Tibial nerve (tissue), 4 donors: ENCODE measurements at regions not wholly inside any gene's neighbourhood (a gene's known extent, or its start where the extent isn't known, plus 50 kb on each side); places are given as distances from the start of the nearest gene placed in this dataset.

Source experiments
- DNase-seq, 2 donors: peaks; one replicate each; pipeline ENCODE4 v3.0.0-alpha.2; 2019; ENCODE audit warnings: low spot score in 2 of 2
- H3K27ac ChIP-seq, 4 donors: fragments of 200-600 bp; sonication (generic) in 3 of 4; one replicate each; pipeline ENCODE4 v1.5.1; 2017 to 2019; ENCODE audit warnings: mild to moderate bottlenecking in 1 of 4
- H3K27me3 ChIP-seq, 2 donors: fragments of 200-600 bp; sonication (generic) in 1 of 2; one replicate each; pipeline versions ENCODE4 v1.5.1 to v1.6.0; 2017 to 2019
- H3K36me3 ChIP-seq, 3 donors: fragments of 200-600 bp; sonication (generic); one replicate each; pipeline ENCODE4 v1.5.1; 2018 to 2019
- H3K4me1 ChIP-seq, 4 donors: fragments of 200-600 bp; sonication (generic) in 3 of 4; one replicate each; pipeline ENCODE4 v1.5.1; 2017 to 2019
- H3K4me3 ChIP-seq, 4 donors: fragments of 200-600 bp; sonication (generic) in 3 of 4; one replicate each; pipeline ENCODE4 v1.5.1; 2017 to 2019; ENCODE audit warnings: mild to moderate bottlenecking in 1 of 4, moderate library complexity in 1 of 4
- H3K9me3 ChIP-seq, 4 donors: fragments of 200-600 bp; sonication (generic) in 3 of 4; one replicate each; pipeline ENCODE4 v1.5.1; 2017 to 2019
- CTCF ChIP-seq, 5 experiments: fragments of 200-600 bp in 3 of 5; fragments of 450-650 bp in 2 of 5; sonication (generic) in 3 of 5; IDR thresholded peaks; one replicate each; pipeline ENCODE4 v1.5.1; 2016 to 2019; ENCODE audit warnings: antibody characterized with exemption in 5 of 5, mild to moderate bottlenecking in 3 of 5, moderate library complexity in 2 of 5
- EP300 ChIP-seq, 2 donors: sonication (generic); formaldehyde crosslinking; IDR thresholded peaks; one replicate each; pipeline ENCODE4 v1.6.1; 2017; ENCODE audit warnings: antibody characterized with exemption in 2 of 2, mild to moderate bottlenecking in 1 of 2
- POLR2A ChIP-seq, 2 donors: fragments of 450-650 bp; IDR thresholded peaks; one replicate each; pipeline ENCODE4 v1.6.1; 2017; ENCODE audit warnings: antibody characterized with exemption in 2 of 2, mild to moderate bottlenecking in 2 of 2, moderate library complexity in 2 of 2
- WGBS, 2 donors: methylation state at CpG; one replicate each; pipeline ENCODE4 v1.1.5; 2018; 5-methylcytosine and 5-hydroxymethylcytosine counted together

- no peaks in the 10 kb centered on the region for H3K9me3 ChIP-seq
- 67 to 73% methylated on average over 2 of the region's 2 CpGs for WGBS, 2 donors
- H3K4me1 ChIP-seq = no peaks in the 10 kb centered on the region
- H3K27me3 ChIP-seq = no peaks in the 10 kb centered on the region
- no peak overlapping the region for H3K27ac ChIP-seq
- no peak for DNase-seq
- H3K36me3 ChIP-seq = no peaks in the 10 kb centered on the region
- no peak for TF ChIP-seq POLR2A (IDR thresholded peaks at IDR 0.05)
- no peak for TF ChIP-seq EP300 (IDR thresholded peaks at IDR 0.05)
- TF ChIP-seq CTCF (IDR thresholded peaks at IDR 0.05) = no peak
- H3K4me3 ChIP-seq = no peak overlapping the region
These were observed 1338.1 kb upstream of the SLC10A2 start for GRCh38 chr13:104404325-104404724.

- no peak for DNase-seq
- Histone ChIP-seq H3K36me3 (no peaks in the 10 kb centered on the region), H3K9me3 (peaks cover 0 to 7% (median 0%) of the 10 kb centered on the region in 4 donors), H3K4me1 (no peaks in the 10 kb centered on the region), H3K4me3 (no peak overlapping the region), H3K27ac (no peak overlapping the region), H3K27me3 (no peaks in the 10 kb centered on the region)
- 54 to 61% methylated on average over 2 of the region's 2 CpGs for WGBS, 2 donors
- TF ChIP-seq EP300 (IDR thresholded peaks at IDR 0.05) (no peak), POLR2A (IDR thresholded peaks at IDR 0.05) (no peak), CTCF (IDR thresholded peaks at IDR 0.05) (no peak)
These were observed 1323.5 kb upstream of the SLC10A2 start for GRCh38 chr13:104389691-104390090.

- H3K4me3 ChIP-seq = no peak overlapping the region
- no peak overlapping the region for H3K27ac ChIP-seq
- no peaks in the 10 kb centered on the region for H3K4me1 ChIP-seq
- peaks cover 0 to 7% (median 0%) of the 10 kb centered on the region in 4 donors for H3K9me3 ChIP-seq
- WGBS, 2 donors = 74 to 87% methylated on average over 3 of the region's 3 CpGs
- no peak for TF ChIP-seq CTCF (IDR thresholded peaks at IDR 0.05)
- no peak for TF ChIP-seq EP300 (IDR thresholded peaks at IDR 0.05)
- no peak for TF ChIP-seq POLR2A (IDR thresholded peaks at IDR 0.05)
- H3K27me3 ChIP-seq = no peaks in the 10 kb centered on the region
- no peak for DNase-seq
- H3K36me3 ChIP-seq = no peaks in the 10 kb centered on the region
These were observed 1321.3 kb upstream of the SLC10A2 start for GRCh38 chr13:104387510-104387909.

- H3K4me1 ChIP-seq = no peaks in the 10 kb centered on the region
- no peaks in the 10 kb centered on the region for H3K27me3 ChIP-seq
- no peak for TF ChIP-seq EP300 (IDR thresholded peaks at IDR 0.05)
- TF ChIP-seq POLR2A (IDR thresholded peaks at IDR 0.05) = no peak
- TF ChIP-seq CTCF (IDR thresholded peaks at IDR 0.05) = no peak
- peaks cover 0 to 7% (median 0%) of the 10 kb centered on the region in 4 donors for H3K9me3 ChIP-seq
- no peak overlapping the region for H3K4me3 ChIP-seq
- no peaks in the 10 kb centered on the region for H3K36me3 ChIP-seq
- WGBS, 2 donors = 65 to 79% methylated on average over 2 of the region's 2 CpGs
- H3K27ac ChIP-seq = no peak overlapping the region
- no peak for DNase-seq
These were observed 1319.2 kb upstream of the SLC10A2 start for GRCh38 chr13:104385404-104385803.

- no peaks in the 10 kb centered on the region for H3K36me3 ChIP-seq
- TF ChIP-seq POLR2A (IDR thresholded peaks at IDR 0.05) (no peak), CTCF (IDR thresholded peaks at IDR 0.05) (no peak), EP300 (IDR thresholded peaks at IDR 0.05) (no peak)
- 70 to 84% methylated on average over 1 of the region's 1 CpG for WGBS, 2 donors
- DNase-seq = no peak
- H3K4me3 ChIP-seq = no peak overlapping the region
- H3K27me3 ChIP-seq = no peaks in the 10 kb centered on the region
- H3K9me3 ChIP-seq = no peaks in the 10 kb centered on the region
- no peaks in the 10 kb centered on the region for H3K4me1 ChIP-seq
- H3K27ac ChIP-seq = no peak overlapping the region
These were observed 1316.7 kb upstream of the SLC10A2 start for GRCh38 chr13:104382951-104383350.
